GM15510 (cell line): ENCODE measurements at regions not wholly inside any gene's neighbourhood (a gene's known extent, or its start where the extent isn't known, plus 50 kb on each side); places are given as distances from the start of the nearest gene placed in this dataset.

Experiments used
- POLR2A ChIP-seq: IDR thresholded peaks from 3 replicates; pipeline ENCODE4 v1.6.1; 2011; ENCODE audit warnings: borderline replicate concordance; ENCODE audit not compliant: insufficient read length; ENCODE audit errors: extremely low read depth

DNA sequence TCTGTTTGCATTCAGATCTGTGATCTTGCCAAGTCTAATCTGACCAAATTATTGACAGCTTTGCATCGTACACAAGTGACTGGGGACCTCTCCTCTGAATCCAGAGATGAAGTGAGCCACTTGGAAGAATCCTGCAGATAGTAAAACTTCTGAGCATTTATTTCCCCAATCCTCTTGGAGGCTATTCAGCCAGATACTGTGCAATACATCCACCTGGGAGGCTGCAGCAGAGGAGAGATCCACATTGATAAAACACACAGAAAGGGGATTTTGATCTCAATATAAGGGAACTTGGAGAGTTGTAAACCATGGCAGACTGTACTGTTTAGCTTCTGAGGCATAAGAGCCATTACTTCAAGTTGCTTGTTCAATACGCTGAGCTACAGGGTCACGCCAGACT is 654.6 kb downstream of the MTRR start:
- TF ChIP-seq POLR2A: no peak

DNA sequence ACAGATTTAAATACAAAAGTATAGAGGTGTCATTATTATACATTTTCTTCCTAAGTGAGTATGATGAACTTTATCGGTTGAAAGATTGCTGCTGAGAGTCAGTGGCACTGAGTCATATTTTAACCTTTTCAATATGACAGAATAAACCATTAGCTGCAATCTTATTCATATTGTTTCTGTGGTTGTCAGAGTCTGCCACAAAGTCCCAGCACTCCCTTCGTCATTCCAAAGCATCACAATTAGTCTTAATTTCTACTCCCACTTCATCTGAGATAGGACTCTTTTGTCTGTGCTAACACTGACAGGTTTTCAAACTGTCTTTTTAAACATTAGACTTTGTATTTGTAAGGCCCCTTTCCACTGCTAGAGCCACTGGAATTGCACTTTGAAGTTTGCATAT is 656.9 kb downstream of the MTRR start:
- no peak for TF ChIP-seq POLR2A

DNA sequence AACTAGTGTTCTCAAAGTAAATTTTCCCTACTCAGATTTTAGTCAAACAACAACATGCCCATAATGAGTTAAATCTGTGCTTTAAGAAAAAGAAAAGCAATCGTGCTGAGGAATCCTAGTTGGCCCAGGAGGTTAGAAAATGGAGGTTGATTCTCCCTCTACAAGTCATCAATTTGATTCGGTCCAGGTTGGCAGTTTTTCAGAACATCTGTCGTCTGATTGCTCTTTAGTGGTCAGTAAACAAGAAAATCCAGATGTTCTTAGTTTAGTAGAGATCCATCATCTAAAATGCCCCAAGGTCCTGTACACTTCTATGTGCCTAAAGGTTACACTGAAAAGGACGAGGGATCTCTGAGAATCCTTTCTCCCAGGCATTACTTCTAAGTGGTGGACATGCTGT is 659.2 kb downstream of the MTRR start:
- no peak for TF ChIP-seq POLR2A

DNA sequence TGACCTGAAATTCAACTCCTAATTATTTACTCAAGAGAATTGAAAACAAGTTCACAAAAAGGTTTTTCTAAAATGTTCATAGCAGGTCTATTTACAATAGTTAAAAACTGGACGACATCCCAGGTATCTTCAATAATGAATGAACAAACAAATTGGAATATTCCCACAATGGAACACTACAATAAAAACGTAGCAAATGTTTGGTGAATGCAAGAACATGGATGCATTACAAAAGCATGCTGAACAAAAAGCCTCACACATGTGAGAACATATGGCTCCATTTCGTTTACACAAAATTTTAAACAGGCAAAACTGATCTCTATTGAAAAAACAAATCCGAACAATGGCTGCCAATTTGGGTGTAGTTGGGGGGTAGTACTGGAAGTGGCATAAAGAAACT is 669.9 kb downstream of the MTRR start:
- TF ChIP-seq POLR2A: no peak

DNA sequence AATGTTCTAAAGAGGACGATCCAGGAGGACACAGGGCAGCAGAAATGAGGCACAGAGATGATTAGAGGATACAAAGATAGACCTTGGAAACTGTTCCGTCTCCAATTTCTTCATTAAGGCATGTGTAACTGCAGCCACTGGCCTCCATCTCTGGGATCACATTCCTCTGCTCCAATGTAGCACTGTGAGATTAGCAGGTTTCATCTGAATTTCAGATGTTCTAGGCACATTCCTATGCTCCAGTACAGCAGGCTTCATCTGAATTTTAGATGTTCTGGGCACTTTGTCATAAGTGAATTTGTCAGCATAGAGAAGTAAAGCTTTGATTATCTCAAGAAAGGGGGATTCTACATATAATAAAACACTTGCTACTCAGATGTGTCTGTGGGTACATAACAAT is 671.4 kb downstream of the MTRR start:
- no peak for TF ChIP-seq POLR2A

DNA sequence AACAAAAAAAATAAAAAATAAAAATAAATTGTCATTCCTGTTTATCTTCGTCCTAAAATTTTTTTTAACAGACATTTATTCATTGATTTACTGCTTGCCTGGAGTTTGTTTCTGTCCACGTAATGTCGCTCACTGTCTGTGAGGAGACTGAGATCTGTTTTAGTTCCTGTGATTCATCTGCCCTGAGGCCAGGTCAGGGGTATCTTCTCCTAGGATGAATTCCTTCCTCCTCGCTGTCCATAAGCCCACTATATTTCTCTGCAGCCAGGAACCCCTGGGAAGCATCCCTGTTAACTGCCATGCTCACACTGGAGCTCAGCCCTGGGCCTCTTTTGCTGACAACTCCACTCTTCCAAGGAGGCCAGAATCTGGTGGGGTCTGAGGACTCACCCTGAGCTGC is 682.0 kb downstream of the MTRR start:
- no peak for TF ChIP-seq POLR2A

DNA sequence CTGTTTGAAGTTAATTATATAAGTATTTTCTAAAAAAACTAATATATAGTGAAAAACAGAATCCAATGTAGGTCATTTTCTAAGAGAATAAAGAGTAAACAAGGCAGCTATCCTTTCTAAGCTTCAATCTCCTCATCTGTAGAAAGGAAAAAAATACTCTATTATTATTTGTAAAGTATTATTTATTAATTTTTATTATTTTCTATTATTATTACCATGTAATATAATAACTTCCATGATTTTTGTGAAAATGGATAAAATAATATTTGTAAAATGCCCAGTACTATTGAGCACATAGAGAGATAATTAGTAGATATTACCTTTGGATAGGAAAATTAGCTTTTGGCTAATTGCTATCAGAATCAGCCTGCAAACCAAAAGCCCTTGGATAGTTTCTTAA is 684.4 kb downstream of the MTRR start:
- no peak for TF ChIP-seq POLR2A

DNA sequence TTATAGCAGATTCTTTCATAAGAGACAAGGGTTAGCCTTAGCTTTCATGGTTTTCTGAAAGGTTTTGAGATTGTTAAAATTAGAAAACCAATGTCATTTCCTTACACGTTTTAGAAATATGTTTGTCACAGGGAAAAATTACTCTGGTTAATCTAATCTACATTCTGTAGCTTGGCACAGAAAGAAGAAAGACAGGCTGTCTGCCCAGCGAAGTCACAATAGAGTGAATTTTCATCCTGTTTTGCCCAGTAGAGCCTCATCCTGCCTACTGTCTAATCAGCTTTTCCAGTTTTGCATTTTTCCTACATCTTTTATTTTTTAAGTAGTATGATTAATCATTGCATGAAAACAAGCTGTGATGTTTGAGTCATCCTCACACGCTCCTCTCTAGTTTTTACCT is 688.8 kb downstream of the MTRR start:
- TF ChIP-seq POLR2A: no peak

DNA sequence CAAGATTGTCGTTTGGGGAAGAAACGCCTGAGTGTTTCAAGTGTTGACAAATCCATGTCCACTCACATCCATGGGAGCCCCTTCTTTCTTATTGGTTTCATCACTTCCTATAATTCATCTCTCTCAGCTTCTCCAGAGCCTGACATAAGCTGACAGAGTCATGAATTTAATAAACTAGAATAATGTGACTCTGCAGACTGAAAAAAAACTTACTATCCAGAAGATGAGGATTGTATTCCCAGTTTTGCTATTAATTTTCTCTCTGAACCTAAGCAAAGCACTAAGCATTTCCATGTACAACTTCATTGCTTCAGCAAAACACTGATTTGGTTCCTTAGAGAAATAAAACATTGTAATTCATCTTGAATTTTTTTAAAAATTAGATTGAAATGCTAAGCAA is 691.8 kb downstream of the MTRR start:
- no peak for TF ChIP-seq POLR2A

DNA sequence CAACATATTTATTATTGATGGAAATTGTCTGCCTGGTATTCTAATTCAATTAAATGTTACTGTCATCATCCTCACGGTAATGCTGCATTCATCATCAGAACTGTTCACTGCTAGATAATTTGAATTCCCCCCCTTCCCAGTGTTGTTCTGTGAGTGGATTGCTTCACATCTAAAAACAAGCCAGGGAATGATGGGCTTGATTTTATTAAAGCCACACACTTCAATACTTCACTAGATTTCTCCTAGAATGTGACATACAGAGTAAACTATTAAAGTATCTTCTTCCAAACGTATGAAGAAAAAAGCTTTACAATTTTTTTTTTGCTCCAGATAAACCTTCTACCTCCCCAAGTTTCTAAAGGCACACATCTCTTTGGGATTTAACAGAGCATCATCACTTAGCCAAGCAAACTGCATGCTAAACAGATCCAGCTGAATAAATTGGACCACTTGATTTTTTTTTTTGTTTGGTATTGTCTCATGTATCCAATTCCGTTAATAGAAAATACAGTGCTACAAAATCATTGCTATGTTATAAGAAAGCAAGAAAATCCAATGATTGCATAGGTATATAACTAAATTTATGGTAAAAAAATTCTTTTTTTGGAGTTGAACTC is 692.4 kb downstream of the MTRR start:
- TF ChIP-seq POLR2A: no peak

DNA sequence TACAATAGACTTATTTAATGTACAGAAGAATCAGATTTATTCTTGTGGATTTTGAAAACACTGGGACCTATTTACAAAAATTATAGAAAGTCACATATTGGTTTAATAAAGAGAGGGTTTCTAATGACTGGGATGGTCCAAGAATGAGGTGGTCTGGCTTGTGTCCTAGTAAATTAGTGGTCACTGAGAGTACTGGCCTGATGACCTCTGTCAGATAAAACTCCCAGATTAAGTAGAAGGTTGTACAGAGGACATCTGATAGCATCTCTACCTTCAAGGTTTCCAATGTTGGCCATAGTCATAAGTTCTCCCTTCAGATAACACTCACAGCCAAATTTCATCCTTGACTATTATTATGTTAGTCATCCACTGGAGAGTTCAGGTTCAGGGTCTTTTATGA is 692.9 kb downstream of the MTRR start:
- no peak for TF ChIP-seq POLR2A

DNA sequence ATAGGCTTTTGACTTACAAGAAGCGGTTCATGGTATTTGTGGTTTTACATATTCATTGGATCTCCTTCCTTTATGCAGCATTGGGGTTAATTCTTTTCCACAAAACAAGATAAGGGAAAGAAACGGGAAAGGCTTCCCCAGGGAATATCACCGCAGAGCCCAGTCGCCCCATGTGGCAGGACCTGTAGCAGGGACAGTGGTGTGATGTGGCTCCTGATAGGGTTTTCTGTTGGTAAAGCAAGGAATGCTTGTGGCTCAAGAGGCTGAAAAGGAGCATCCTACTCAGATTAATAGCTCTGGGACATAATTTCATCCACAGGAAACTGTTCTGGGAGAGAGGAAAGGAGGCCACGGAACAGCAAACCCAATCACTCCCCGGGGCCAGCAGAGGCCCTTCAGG is 699.9 kb downstream of the MTRR start:
- no peak for TF ChIP-seq POLR2A

DNA sequence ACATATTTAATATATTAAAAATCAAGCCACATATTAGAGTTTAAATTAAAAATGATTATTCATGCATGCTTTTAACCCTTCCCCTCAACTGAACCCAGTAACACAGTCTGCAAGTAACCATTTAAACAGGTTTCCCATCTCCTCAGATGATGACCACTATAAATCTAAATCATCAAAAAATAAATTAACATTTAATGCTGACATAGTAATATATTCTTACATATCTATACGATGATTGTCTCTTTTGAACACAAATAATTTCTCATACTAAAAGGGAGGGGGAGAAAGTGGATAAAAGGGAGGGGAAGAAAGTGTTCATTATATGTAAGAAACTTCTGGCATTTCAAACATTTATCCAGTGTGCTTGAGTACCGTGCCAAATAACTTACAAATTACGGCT is 701.6 kb downstream of the MTRR start:
- TF ChIP-seq POLR2A: no peak

DNA sequence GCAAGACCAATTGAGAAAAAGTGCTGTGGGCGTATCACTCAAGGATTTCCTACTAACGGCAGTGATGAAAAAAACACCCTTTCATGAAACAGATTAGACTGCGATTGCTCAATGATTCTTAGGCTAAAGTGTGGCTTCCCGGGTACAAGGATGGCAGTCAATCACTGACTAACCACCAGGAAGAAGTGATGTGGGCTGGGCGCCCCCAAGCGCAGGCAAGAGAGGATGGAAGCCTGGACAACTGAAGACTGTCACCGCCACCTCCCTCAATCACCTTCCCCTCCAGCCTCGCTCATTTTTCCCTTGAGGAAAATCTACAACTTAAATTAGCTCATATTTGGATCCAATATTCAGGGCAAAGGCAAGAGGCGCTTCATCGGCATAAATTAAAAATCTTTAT is 707.2 kb downstream of the MTRR start:
- TF ChIP-seq POLR2A: no peak

DNA sequence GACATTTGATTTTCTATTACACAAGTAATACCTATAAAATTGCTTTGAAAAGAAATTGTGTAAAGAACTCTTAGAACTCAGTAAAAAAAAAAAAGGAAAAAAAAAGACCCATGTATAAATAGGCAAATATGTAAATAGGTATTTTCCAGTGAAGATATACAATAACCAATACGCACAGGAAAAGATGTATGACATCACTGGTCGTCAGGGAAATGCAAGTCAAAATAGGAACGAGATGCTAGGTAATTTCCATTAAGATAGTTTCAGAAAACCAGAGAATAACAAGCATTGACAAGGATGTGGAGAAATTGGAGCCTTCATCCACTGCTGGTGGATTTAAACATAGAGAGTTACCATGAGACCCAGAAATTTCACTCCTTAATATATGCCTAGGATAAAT is 708.8 kb downstream of the MTRR start:
- no peak for TF ChIP-seq POLR2A

DNA sequence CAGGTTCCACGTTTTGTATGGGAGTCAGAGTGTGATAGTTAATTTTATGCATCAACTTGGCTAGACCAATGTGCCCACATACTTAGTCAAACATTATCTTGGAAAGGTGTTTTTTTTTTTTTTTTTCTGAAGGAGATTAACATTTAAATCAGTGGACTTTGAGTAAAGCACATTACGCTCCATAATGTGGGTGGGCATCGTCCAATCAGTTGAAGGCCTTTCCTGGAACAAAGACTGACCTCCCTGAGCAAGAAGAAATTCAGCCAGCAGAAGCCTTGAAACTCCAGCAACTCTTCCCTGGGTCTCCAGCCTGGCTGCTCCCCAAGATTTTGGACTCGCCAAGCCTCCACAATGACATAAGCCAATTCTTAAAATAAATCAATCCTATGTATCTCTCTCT is 711.4 kb downstream of the MTRR start:
- no peak for TF ChIP-seq POLR2A

DNA sequence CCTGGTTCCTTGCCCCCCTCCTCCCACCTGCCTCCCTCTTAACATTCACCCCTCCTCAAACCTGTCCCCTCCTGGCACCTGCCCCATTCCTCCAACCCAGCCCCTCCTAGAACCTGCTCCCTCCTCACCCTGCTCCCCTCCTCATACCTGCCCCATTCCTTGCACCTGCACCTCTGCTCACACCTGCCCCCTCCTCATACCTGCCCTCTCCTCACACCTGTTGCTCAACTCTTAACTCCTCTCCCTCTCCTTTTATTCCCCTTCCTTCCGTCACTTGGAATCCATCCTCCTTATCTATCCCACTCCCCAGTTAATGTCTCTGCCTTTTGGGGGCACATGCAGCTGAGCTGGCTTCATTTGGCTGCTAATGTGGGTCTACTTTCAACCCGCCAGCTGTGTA is 712.1 kb downstream of the MTRR start:
- TF ChIP-seq POLR2A: no peak
